SK-N-SH (cell line): ENCODE measurements at regions not wholly inside any gene's neighbourhood (a gene's known extent, or its start where the extent isn't known, plus 50 kb on each side); places are given as distances from the start of the nearest gene placed in this dataset.

ENCODE experiments used
- CTCF ChIA-PET: fragments of 300-600, 350-600 bp; formaldehyde crosslinking; extraction: SDS; loops from one replicate; lab custom pipeline; 2021; lab: Yijun Ruan, JAX
- POLR2A ChIA-PET: fragments of 350-600 bp; sonication (Branson Sonifier 250); formaldehyde crosslinking; extraction: SDS; loops from one replicate; lab custom pipeline; 2020; ENCODE audit warnings: antibody characterized with exemption, inconsistent platforms; lab: Yijun Ruan, JAX
- DNase-seq: peaks from one replicate; pipeline ENCODE4 v3.0.0; 2012
- H2AFZ ChIP-seq: fragments of 200-600 bp; sonication (generic); 2 replicates; pipeline ENCODE4 v1.8.1; 2016; ENCODE audit warnings: antibody characterized with exemption, mild to moderate bottlenecking, low read depth
- H3F3A ChIP-seq: fragments of 200-600 bp; sonication (generic); replicated peaks from 2 replicates; pipeline ENCODE3; 2016; ENCODE audit warnings: antibody characterized with exemption, mild to moderate bottlenecking; ENCODE audit not compliant: insufficient read depth
- H3K27ac ChIP-seq, 2 experiments: fragments of 200-500 bp in 1 of 2; fragments of 200-600 bp in 1 of 2; sonication (Bioruptor generic) in 1 of 2; sonication (generic), shearing (Covaris generic) in 1 of 2; 2 replicates each; pipeline versions ENCODE4 v1.5.1 to v1.6.1; 2014 to 2016; ENCODE audit warnings: low read depth in 2 of 2, inconsistent platforms in 1 of 2, low read length in 1 of 2, mild to moderate bottlenecking in 1 of 2, mixed read lengths in 1 of 2
- H3K27me3 ChIP-seq: fragments of 200-600 bp; sonication (generic), shearing (Covaris generic); 2 replicates; pipeline ENCODE4 v1.6.1; 2016; ENCODE audit warnings: mixed run types; ENCODE audit not compliant: insufficient read depth
- H3K36me3 ChIP-seq, 2 experiments: fragments of 200-500 bp in 1 of 2; fragments of 200-600 bp in 1 of 2; sonication (Bioruptor generic) in 1 of 2; sonication (generic) in 1 of 2; replicated peaks in 1 of 2; 2 replicates each; pipeline versions ENCODE3 to v1.5.1; 2014 to 2016; ENCODE audit warnings: low read length in 1 of 2, mild to moderate bottlenecking in 1 of 2; ENCODE audit not compliant: insufficient read depth in 2 of 2, control insufficient read depth in 1 of 2
- H3K4me1 ChIP-seq, 2 experiments: fragments of 200-500 bp in 1 of 2; fragments of 200-600 bp in 1 of 2; sonication (Bioruptor generic) in 1 of 2; sonication (generic), shearing (Covaris generic) in 1 of 2; 2 replicates each; pipeline versions ENCODE4 v1.5.1 to v1.6.1; 2014 to 2016; ENCODE audit warnings: low read depth in 1 of 2, low read length in 1 of 2, mixed run types in 1 of 2; ENCODE audit not compliant: insufficient read depth in 2 of 2, control insufficient read depth in 1 of 2
- H3K4me2 ChIP-seq: fragments of 200-600 bp; sonication (generic), shearing (Covaris generic); 2 replicates; pipeline ENCODE4 v1.6.1; 2017; ENCODE audit warnings: mixed run types
- H3K4me3 ChIP-seq, 2 experiments: fragments of 200-500 bp in 1 of 2; fragments of 200-600 bp in 1 of 2; sonication (Bioruptor generic) in 1 of 2; sonication (generic), shearing (Covaris generic) in 1 of 2; 2 replicates each; pipeline versions ENCODE4 v1.5.1 to v1.8.1; 2014 to 2016; ENCODE audit warnings: low read depth in 2 of 2, inconsistent platforms in 1 of 2, low read length in 1 of 2, mild to moderate bottlenecking in 1 of 2, mixed read lengths in 1 of 2, moderate library complexity in 1 of 2
- H3K79me2 ChIP-seq: fragments of 200-600 bp; sonication (generic); 2 replicates; pipeline ENCODE4 v1.8.1; 2017; ENCODE audit warnings: mild to moderate bottlenecking; ENCODE audit not compliant: insufficient read depth
- H3K9ac ChIP-seq: fragments of 200-600 bp; sonication (generic); 2 replicates; pipeline ENCODE4 v1.6.1; 2017; ENCODE audit warnings: mixed run types
- H3K9me2 ChIP-seq: fragments of 200-600 bp; sonication (generic); 2 replicates; pipeline ENCODE4 v1.6.1; 2017; ENCODE audit warnings: mixed run types
- H3K9me3 ChIP-seq: fragments of 200-600 bp; sonication (generic); 2 replicates; pipeline ENCODE4 v1.6.1; 2017; ENCODE audit warnings: mixed run types, mild to moderate bottlenecking, moderate library complexity
- H4K20me1 ChIP-seq: fragments of 200-600 bp; sonication (generic); 2 replicates; pipeline ENCODE4 v1.6.1; 2017; ENCODE audit warnings: mild to moderate bottlenecking, mixed run types; ENCODE audit not compliant: insufficient read depth
- ELF1 ChIP-seq: IDR thresholded peaks from 2 replicates; pipeline ENCODE4 v1.4.0; 2012
- EP300 ChIP-seq, 2 experiments: IDR thresholded peaks; 2 replicates each; pipeline versions ENCODE4 v1.4.0 to v1.6.1; 2012; ENCODE audit warnings: borderline replicate concordance in 1 of 2, low read depth in 1 of 2, low read length in 1 of 2
- GABPA ChIP-seq: IDR thresholded peaks from 2 replicates; pipeline ENCODE4 v1.4.0; 2012; ENCODE audit warnings: low read depth, mild to moderate bottlenecking
- GATA2 ChIP-seq: sonication (generic); formaldehyde crosslinking; IDR thresholded peaks from 2 replicates; pipeline ENCODE4 v1.5.0; 2020; ENCODE audit warnings: mild to moderate bottlenecking, missing genetic modification reagents
- MXI1 ChIP-seq: IDR thresholded peaks from 2 replicates; pipeline ENCODE4 v1.6.1; 2012; ENCODE audit warnings: mild to moderate bottlenecking, low read depth, low read length, improper control_type of control experiment
- POLR2AphosphoS5 ChIP-seq: IDR thresholded peaks from 2 replicates; pipeline ENCODE4 v1.6.1; 2012; ENCODE audit warnings: low read depth, low read length
- RCOR1 ChIP-seq: fragments of 150-350 bp; IDR thresholded peaks from 2 replicates; pipeline ENCODE4 v1.6.1; 2017; ENCODE audit warnings: antibody characterized with exemption, low read length
- RFX5 ChIP-seq: IDR thresholded peaks from 2 replicates; pipeline ENCODE4 v1.6.1; 2012; ENCODE audit warnings: mild to moderate bottlenecking, improper control_type of control experiment, low read length
- SMC3 ChIP-seq: IDR thresholded peaks from 2 replicates; pipeline ENCODE4 v1.6.1; 2012; ENCODE audit warnings: low read depth, low read length, improper control_type of control experiment
- TEAD4 ChIP-seq: IDR thresholded peaks from 2 replicates; pipeline ENCODE4 v1.4.0; 2012; ENCODE audit warnings: mild to moderate bottlenecking, borderline replicate concordance; ENCODE audit not compliant: insufficient read depth
- YY1 ChIP-seq: IDR thresholded peaks from 2 replicates; pipeline ENCODE4 v1.4.0; 2012; ENCODE audit warnings: low read depth, mild to moderate bottlenecking
- WGBS: methylation state at CpG from one replicate; pipeline ENCODE4 v1.1.6; 2017; ENCODE audit warnings: low lambda C conversion rate; 5-methylcytosine and 5-hydroxymethylcytosine counted together
- TF ChIP-seq, protein P1 (sequence below): IDR thresholded peaks from 2 replicates; pipeline ENCODE4 v1.4.0; 2012; ENCODE audit warnings: low read depth, borderline replicate concordance
- TF ChIP-seq, protein P2 (sequence below): IDR thresholded peaks from 2 replicates; pipeline ENCODE4 v1.6.1; 2012; ENCODE audit warnings: mild to moderate bottlenecking, low read depth, low read length, moderate library complexity
- TF ChIP-seq, protein P3 (sequence below): IDR thresholded peaks from 2 replicates; pipeline ENCODE4; 2012
- TF ChIP-seq, protein P4 (sequence below): fragments of 150-350 bp; IDR thresholded peaks from 2 replicates; pipeline ENCODE4 v1.6.1; 2016; ENCODE audit warnings: mild to moderate bottlenecking, low read depth, low read length
- TF ChIP-seq, protein P5 (sequence below): fragments of 150-350 bp; IDR thresholded peaks from 2 replicates; pipeline ENCODE4 v1.6.1; 2017; ENCODE audit warnings: antibody characterized with exemption, low read length, low read depth, borderline replicate concordance
- TF ChIP-seq, protein P6 (sequence below): IDR thresholded peaks from 2 replicates; pipeline ENCODE4 v1.4.0; 2012; ENCODE audit warnings: low read depth

DNA sequence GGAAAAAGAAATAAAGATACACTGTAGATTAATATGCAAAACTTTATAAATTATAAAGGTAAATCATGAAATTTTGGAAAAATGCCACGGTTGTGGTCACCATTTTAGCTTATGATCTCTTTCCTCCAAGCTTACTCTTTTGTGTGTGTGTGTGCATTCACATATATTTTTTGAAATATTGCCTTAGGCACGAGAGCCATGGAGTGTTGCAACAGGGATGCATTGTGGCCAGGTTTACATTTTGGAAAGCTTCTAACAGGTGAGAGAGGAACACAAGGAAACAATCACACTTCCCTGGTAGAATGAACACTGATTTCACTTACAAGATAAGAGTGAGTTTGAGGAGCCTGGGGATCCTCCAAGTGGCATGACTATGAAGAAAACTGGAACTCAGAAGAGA is 214.5 kb upstream of the TENT5A start:
- Histone ChIP-seq H4K20me1 (no peaks in the 10 kb centered on the region), H3K9ac (no peak overlapping the region), H2AFZ (no peak overlapping the region), H3K9me2 (no peaks in the 10 kb centered on the region), H3K27ac (no peak overlapping the region), H3K27me3 (no peaks in the 10 kb centered on the region), H3K4me3 (no peak overlapping the region), H3K4me2 (no peak overlapping the region), H3K36me3 (no peaks in the 10 kb centered on the region), H3F3A (no peaks in the 10 kb centered on the region), H3K9me3 (no peaks in the 10 kb centered on the region), H3K4me1 (no peaks in the 10 kb centered on the region), H3K79me2 (no peaks in the 10 kb centered on the region)
- no peak for DNase-seq
- POLR2A ChIA-PET: no interaction called here
- CTCF ChIA-PET: no interaction called here
- TF ChIP-seq, protein P1, sequence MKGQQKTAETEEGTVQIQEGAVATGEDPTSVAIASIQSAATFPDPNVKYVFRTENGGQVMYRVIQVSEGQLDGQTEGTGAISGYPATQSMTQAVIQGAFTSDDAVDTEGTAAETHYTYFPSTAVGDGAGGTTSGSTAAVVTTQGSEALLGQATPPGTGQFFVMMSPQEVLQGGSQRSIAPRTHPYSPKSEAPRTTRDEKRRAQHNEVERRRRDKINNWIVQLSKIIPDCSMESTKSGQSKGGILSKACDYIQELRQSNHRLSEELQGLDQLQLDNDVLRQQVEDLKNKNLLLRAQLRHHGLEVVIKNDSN: no peak
- TF ChIP-seq, protein P2, sequence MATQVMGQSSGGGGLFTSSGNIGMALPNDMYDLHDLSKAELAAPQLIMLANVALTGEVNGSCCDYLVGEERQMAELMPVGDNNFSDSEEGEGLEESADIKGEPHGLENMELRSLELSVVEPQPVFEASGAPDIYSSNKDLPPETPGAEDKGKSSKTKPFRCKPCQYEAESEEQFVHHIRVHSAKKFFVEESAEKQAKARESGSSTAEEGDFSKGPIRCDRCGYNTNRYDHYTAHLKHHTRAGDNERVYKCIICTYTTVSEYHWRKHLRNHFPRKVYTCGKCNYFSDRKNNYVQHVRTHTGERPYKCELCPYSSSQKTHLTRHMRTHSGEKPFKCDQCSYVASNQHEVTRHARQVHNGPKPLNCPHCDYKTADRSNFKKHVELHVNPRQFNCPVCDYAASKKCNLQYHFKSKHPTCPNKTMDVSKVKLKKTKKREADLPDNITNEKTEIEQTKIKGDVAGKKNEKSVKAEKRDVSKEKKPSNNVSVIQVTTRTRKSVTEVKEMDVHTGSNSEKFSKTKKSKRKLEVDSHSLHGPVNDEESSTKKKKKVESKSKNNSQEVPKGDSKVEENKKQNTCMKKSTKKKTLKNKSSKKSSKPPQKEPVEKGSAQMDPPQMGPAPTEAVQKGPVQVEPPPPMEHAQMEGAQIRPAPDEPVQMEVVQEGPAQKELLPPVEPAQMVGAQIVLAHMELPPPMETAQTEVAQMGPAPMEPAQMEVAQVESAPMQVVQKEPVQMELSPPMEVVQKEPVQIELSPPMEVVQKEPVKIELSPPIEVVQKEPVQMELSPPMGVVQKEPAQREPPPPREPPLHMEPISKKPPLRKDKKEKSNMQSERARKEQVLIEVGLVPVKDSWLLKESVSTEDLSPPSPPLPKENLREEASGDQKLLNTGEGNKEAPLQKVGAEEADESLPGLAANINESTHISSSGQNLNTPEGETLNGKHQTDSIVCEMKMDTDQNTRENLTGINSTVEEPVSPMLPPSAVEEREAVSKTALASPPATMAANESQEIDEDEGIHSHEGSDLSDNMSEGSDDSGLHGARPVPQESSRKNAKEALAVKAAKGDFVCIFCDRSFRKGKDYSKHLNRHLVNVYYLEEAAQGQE: no peak
- TF ChIP-seq RFX5 (no peak), GABPA (no peak)
- 59% methylated on average over 2 of the region's 2 CpGs for WGBS

DNA sequence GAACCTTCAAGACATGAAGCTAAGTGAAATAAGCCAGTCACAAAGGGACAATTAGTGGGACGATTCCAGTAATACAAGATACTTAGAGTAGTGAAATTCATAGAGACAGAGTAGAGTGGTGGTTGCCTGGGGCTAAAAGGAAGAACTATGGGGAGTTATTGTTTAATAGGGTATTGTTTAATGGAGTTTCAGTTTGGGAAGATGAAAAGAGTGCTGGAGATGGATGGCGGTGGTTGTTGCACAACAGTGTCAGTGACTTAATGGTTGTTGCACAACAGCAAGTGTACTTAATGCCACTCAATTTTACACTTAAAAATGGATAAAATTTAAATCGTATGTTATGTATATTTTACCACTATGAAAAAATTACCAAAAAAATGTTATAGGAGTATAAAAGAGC is 209.7 kb upstream of the TENT5A start:
- Histone ChIP-seq H3K36me3 (no peaks in the 10 kb centered on the region), H4K20me1 (no peaks in the 10 kb centered on the region), H3F3A (no peaks in the 10 kb centered on the region), H3K27me3 (no peaks in the 10 kb centered on the region), H3K27ac (no peak overlapping the region), H3K9ac (no peak overlapping the region), H3K9me2 (no peaks in the 10 kb centered on the region), H3K79me2 (no peaks in the 10 kb centered on the region), H3K4me1 (no peaks in the 10 kb centered on the region), H3K9me3 (no peaks in the 10 kb centered on the region), H3K4me3 (no peak overlapping the region), H2AFZ (no peak overlapping the region), H3K4me2 (no peak overlapping the region)
- WGBS: 78% methylated on average over 3 of the region's 3 CpGs
- DNase-seq: no peak
- ChIA-PET POLR2A (no interaction called here), CTCF (no interaction called here)
- TF ChIP-seq GATA2: no peak
- no peak for TF ChIP-seq YY1
- no peak for TF ChIP-seq SMC3
- TF ChIP-seq EP300 (IDR thresholded peaks at IDR 0.05; ENCODE audit: borderline replicate concordance in 1 of 2, low read depth in 1 of 2, low read length in 1 of 2): no peak
- TF ChIP-seq, protein P3, sequence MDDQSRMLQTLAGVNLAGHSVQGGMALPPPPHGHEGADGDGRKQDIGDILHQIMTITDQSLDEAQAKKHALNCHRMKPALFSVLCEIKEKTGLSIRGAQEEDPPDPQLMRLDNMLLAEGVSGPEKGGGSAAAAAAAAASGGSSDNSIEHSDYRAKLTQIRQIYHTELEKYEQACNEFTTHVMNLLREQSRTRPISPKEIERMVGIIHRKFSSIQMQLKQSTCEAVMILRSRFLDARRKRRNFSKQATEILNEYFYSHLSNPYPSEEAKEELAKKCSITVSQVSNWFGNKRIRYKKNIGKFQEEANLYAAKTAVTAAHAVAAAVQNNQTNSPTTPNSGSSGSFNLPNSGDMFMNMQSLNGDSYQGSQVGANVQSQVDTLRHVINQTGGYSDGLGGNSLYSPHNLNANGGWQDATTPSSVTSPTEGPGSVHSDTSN: no peak
- TF ChIP-seq POLR2AphosphoS5: no peak
- no peak for TF ChIP-seq RFX5
- TF ChIP-seq MXI1: no peak
- TF ChIP-seq, protein P4, sequence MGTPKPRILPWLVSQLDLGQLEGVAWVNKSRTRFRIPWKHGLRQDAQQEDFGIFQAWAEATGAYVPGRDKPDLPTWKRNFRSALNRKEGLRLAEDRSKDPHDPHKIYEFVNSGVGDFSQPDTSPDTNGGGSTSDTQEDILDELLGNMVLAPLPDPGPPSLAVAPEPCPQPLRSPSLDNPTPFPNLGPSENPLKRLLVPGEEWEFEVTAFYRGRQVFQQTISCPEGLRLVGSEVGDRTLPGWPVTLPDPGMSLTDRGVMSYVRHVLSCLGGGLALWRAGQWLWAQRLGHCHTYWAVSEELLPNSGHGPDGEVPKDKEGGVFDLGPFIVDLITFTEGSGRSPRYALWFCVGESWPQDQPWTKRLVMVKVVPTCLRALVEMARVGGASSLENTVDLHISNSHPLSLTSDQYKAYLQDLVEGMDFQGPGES: no peak
- no peak for TF ChIP-seq RCOR1
- no peak for TF ChIP-seq TEAD4
- TF ChIP-seq, protein P5, sequence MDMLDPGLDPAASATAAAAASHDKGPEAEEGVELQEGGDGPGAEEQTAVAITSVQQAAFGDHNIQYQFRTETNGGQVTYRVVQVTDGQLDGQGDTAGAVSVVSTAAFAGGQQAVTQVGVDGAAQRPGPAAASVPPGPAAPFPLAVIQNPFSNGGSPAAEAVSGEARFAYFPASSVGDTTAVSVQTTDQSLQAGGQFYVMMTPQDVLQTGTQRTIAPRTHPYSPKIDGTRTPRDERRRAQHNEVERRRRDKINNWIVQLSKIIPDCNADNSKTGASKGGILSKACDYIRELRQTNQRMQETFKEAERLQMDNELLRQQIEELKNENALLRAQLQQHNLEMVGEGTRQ: no peak
- TF ChIP-seq, protein P1: no peak
- TF ChIP-seq, protein P6, sequence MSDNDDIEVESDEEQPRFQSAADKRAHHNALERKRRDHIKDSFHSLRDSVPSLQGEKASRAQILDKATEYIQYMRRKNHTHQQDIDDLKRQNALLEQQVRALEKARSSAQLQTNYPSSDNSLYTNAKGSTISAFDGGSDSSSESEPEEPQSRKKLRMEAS: no peak
- TF ChIP-seq ELF1: no peak
